HG03064 (cell line): ENCODE measurements at regions not wholly inside any gene's neighbourhood (a gene's known extent, or its start where the extent isn't known, plus 50 kb on each side); places are given as distances from the start of the nearest gene placed in this dataset.

Source experiments
- ATAC-seq: cut with Tn5 transposase; IDR thresholded peaks from one replicate; pipeline ENCODE4 v1.9.1; 2021; ENCODE audit warnings: low read depth; ENCODE audit not compliant: unreplicated experiment

- ATAC-seq = no peak
These were observed 377.3 kb downstream of the EMP1 start for GRCh38 chr12:13573698-13574321.

GRCh38 chr12:13571035-13571434 lies 374.5 kb downstream of the EMP1 start:
- ATAC-seq = no peak

GRCh38 chr12:13570005-13570694 lies 373.6 kb downstream of the EMP1 start:
- no peak for ATAC-seq

GRCh38 chr12:13566292-13566691 lies 369.8 kb downstream of the EMP1 start:
- ATAC-seq = no peak

GRCh38 chr12:13564266-13564810 lies 367.8 kb downstream of the EMP1 start:
- ATAC-seq = no peak

- ATAC-seq = no peak
These were observed 367.2 kb downstream of the EMP1 start for GRCh38 chr12:13563743-13564125.

GRCh38 chr12:13562915-13563742 lies 366.6 kb downstream of the EMP1 start:
- ATAC-seq = no peak

- ATAC-seq = no peak
These were observed 365.4 kb downstream of the EMP1 start for GRCh38 chr12:13561923-13562322.

GRCh38 chr12:13559318-13559978 lies 362.9 kb downstream of the EMP1 start:
- no peak for ATAC-seq

GRCh38 chr12:13552830-13553229 lies 356.3 kb downstream of the EMP1 start:
- ATAC-seq = no peak

- ATAC-seq = no peak
These were observed 350.8 kb downstream of the EMP1 start for GRCh38 chr12:13547283-13547682.

GRCh38 chr12:13546231-13546630 lies 349.7 kb downstream of the EMP1 start:
- no peak for ATAC-seq

- ATAC-seq = no peak
These were observed 342.5 kb downstream of the EMP1 start for GRCh38 chr12:13539051-13539450.

GRCh38 chr12:13538136-13538535 lies 341.6 kb downstream of the EMP1 start:
- no peak for ATAC-seq

- ATAC-seq = peak; percentile 73
These were observed 341.1 kb downstream of the EMP1 start for GRCh38 chr12:13537623-13538022.

- peak; percentile 84 for ATAC-seq
These were observed 339.8 kb downstream of the EMP1 start for GRCh38 chr12:13536219-13536910.

- ATAC-seq = no peak
These were observed 338.3 kb downstream of the EMP1 start for GRCh38 chr12:13534645-13535398.

- ATAC-seq = no peak
These were observed 337.7 kb downstream of the EMP1 start for GRCh38 chr12:13534242-13534641.

GRCh38 chr12:13530966-13531365 lies 334.4 kb downstream of the EMP1 start:
- ATAC-seq = no peak
